ENCODE measurements at regions not wholly inside any gene's neighbourhood (a gene's known extent, or its start where the extent isn't known, plus 50 kb on each side); places are given as distances from the start of the nearest gene placed in this dataset.

- H3K9me3 ChIP-seq (ENCODE audit: insufficient read depth, low read depth, low read length), result no peaks in the 10 kb centered on the region
- no peaks in the 10 kb centered on the region for H4K20me1 ChIP-seq (ENCODE audit: insufficient read depth, low read length, poor library complexity, severe bottlenecking)
- peak overlapping the region; percentile 32 for H3K4me3 ChIP-seq (ENCODE audit: low read length, poor library complexity, severe bottlenecking)
- H3K79me2 ChIP-seq (ENCODE audit: insufficient read depth, low read length), result no peaks in the 10 kb centered on the region
- H3K36me3 ChIP-seq (ENCODE audit: insufficient read depth, low read length), result no peaks in the 10 kb centered on the region
- peaks cover 75% of the 10 kb centered on the region for H3K4me1 ChIP-seq (ENCODE audit: insufficient read depth, low read length, poor library complexity, severe bottlenecking)
- no peak for TF ChIP-seq CTCF (conservative IDR thresholded peaks at IDR 0.05; ENCODE audit: low read length)
- no peaks in the 10 kb centered on the region for H3K9me2 ChIP-seq (replicated peaks; ENCODE audit: low read depth, low read length)
- peak overlapping the region; percentile 54 for H3K9ac ChIP-seq (ENCODE audit: low read depth, low read length, poor library complexity, severe bottlenecking)
- H3K27me3 ChIP-seq (ENCODE audit: insufficient read depth, low read length, poor library complexity, severe bottlenecking), result no peaks in the 10 kb centered on the region
- H3F3A ChIP-seq (ENCODE audit: low read depth), result peaks cover 3% of the 10 kb centered on the region; the same call in 1 of the 2 replicates
- H2AFZ ChIP-seq (ENCODE audit: low read length), result no peak overlapping the region
- peak overlapping the region; percentile 57 for H3K4me2 ChIP-seq (ENCODE audit: low read depth, low read length, poor library complexity, severe bottlenecking)
Measured at GRCh38 chr3:177351206-177351605, 153.9 kb upstream of the TBL1XR1 start.

GRCh38 chr3:177351757-177352158 lies 154.5 kb upstream of the TBL1XR1 start:
- Histone ChIP-seq H3K4me2 (ENCODE audit: low read depth, low read length, poor library complexity, severe bottlenecking) (peak overlapping the region; percentile 57), H3K36me3 (ENCODE audit: insufficient read depth, low read length) (no peaks in the 10 kb centered on the region), H3F3A (ENCODE audit: low read depth) (0 out of 2 replicates have a peak, but pooled peaks cover 3% of the 10 kb centered on the region), H3K4me3 (ENCODE audit: low read length, poor library complexity, severe bottlenecking) (no peak overlapping the region), H3K9me2 (replicated peaks; ENCODE audit: low read depth, low read length) (no peaks in the 10 kb centered on the region), H3K27me3 (ENCODE audit: insufficient read depth, low read length, poor library complexity, severe bottlenecking) (no peaks in the 10 kb centered on the region), H4K20me1 (ENCODE audit: insufficient read depth, low read length, poor library complexity, severe bottlenecking) (no peaks in the 10 kb centered on the region), H3K9ac (ENCODE audit: low read depth, low read length, poor library complexity, severe bottlenecking) (peak overlapping the region; percentile 54), H3K9me3 (ENCODE audit: insufficient read depth, low read depth, low read length) (no peaks in the 10 kb centered on the region), H3K79me2 (ENCODE audit: insufficient read depth, low read length) (0 out of 2 replicates have a peak, but pooled peaks cover 2% of the 10 kb centered on the region), H3K4me1 (ENCODE audit: insufficient read depth, low read length, poor library complexity, severe bottlenecking) (peaks cover 76% of the 10 kb centered on the region), H2AFZ (ENCODE audit: low read length) (peak overlapping the region; percentile 1; the same call in 1 of the 2 replicates)
- TF ChIP-seq CTCF (conservative IDR thresholded peaks at IDR 0.05; ENCODE audit: low read length) (no peak), EZH2phosphoT487 (IDR thresholded peaks at IDR 0.05; ENCODE audit: borderline replicate concordance) (no peak)

- H3F3A ChIP-seq (ENCODE audit: low read depth), result 0 out of 2 replicates have a peak, but pooled peaks cover 3% of the 10 kb centered on the region
- no peaks in the 10 kb centered on the region for H4K20me1 ChIP-seq (ENCODE audit: insufficient read depth, low read length, poor library complexity, severe bottlenecking)
- H3K79me2 ChIP-seq (ENCODE audit: insufficient read depth, low read length), result 0 out of 2 replicates have a peak, but pooled peaks cover 3% of the 10 kb centered on the region
- peaks cover 76% of the 10 kb centered on the region for H3K4me1 ChIP-seq (ENCODE audit: insufficient read depth, low read length, poor library complexity, severe bottlenecking)
- H3K27me3 ChIP-seq (ENCODE audit: insufficient read depth, low read length, poor library complexity, severe bottlenecking), result no peaks in the 10 kb centered on the region
- H3K36me3 ChIP-seq (ENCODE audit: insufficient read depth, low read length), result no peaks in the 10 kb centered on the region
- peak overlapping the region; percentile 54 for H3K9ac ChIP-seq (ENCODE audit: low read depth, low read length, poor library complexity, severe bottlenecking)
- TF ChIP-seq EZH2phosphoT487 (IDR thresholded peaks at IDR 0.05; ENCODE audit: borderline replicate concordance) (no peak), CTCF (conservative IDR thresholded peaks at IDR 0.05; ENCODE audit: low read length) (no peak)
- H2AFZ ChIP-seq (ENCODE audit: low read length), result peak overlapping the region; percentile 1; the same call in 1 of the 2 replicates
- no peak overlapping the region for H3K4me2 ChIP-seq (ENCODE audit: low read depth, low read length, poor library complexity, severe bottlenecking)
- H3K9me2 ChIP-seq (replicated peaks; ENCODE audit: low read depth, low read length), result no peaks in the 10 kb centered on the region
- H3K4me3 ChIP-seq (ENCODE audit: low read length, poor library complexity, severe bottlenecking), result no peak overlapping the region
- no peaks in the 10 kb centered on the region for H3K9me3 ChIP-seq (ENCODE audit: insufficient read depth, low read depth, low read length)
Measured at GRCh38 chr3:177352424-177352823, 155.1 kb upstream of the TBL1XR1 start.

Measured in Loucy (cell line).